Tibial nerve (tissue), 4 donors: ENCODE measurements at regions not wholly inside any gene's neighbourhood (a gene's known extent, or its start where the extent isn't known, plus 50 kb on each side); places are given as distances from the start of the nearest gene placed in this dataset.

ENCODE experiments used
- DNase-seq, 2 donors: peaks; one replicate each; pipeline ENCODE4 v3.0.0-alpha.2; 2019; ENCODE audit warnings: low spot score in 2 of 2
- H3K27ac ChIP-seq, 4 donors: fragments of 200-600 bp; sonication (generic) in 3 of 4; one replicate each; pipeline ENCODE4 v1.5.1; 2017 to 2019; ENCODE audit warnings: mild to moderate bottlenecking in 1 of 4
- H3K27me3 ChIP-seq, 2 donors: fragments of 200-600 bp; sonication (generic) in 1 of 2; one replicate each; pipeline versions ENCODE4 v1.5.1 to v1.6.0; 2017 to 2019
- H3K36me3 ChIP-seq, 3 donors: fragments of 200-600 bp; sonication (generic); one replicate each; pipeline ENCODE4 v1.5.1; 2018 to 2019
- H3K4me1 ChIP-seq, 4 donors: fragments of 200-600 bp; sonication (generic) in 3 of 4; one replicate each; pipeline ENCODE4 v1.5.1; 2017 to 2019
- H3K4me3 ChIP-seq, 4 donors: fragments of 200-600 bp; sonication (generic) in 3 of 4; one replicate each; pipeline ENCODE4 v1.5.1; 2017 to 2019; ENCODE audit warnings: mild to moderate bottlenecking in 1 of 4, moderate library complexity in 1 of 4
- H3K9me3 ChIP-seq, 4 donors: fragments of 200-600 bp; sonication (generic) in 3 of 4; one replicate each; pipeline ENCODE4 v1.5.1; 2017 to 2019
- EP300 ChIP-seq, 2 donors: sonication (generic); formaldehyde crosslinking; IDR thresholded peaks; one replicate each; pipeline ENCODE4 v1.6.1; 2017; ENCODE audit warnings: antibody characterized with exemption in 2 of 2, mild to moderate bottlenecking in 1 of 2
- POLR2A ChIP-seq, 2 donors: fragments of 450-650 bp; IDR thresholded peaks; one replicate each; pipeline ENCODE4 v1.6.1; 2017; ENCODE audit warnings: antibody characterized with exemption in 2 of 2, mild to moderate bottlenecking in 2 of 2, moderate library complexity in 2 of 2
- WGBS, 2 donors: methylation state at CpG; one replicate each; pipeline ENCODE4 v1.1.5; 2018; 5-methylcytosine and 5-hydroxymethylcytosine counted together
- TF ChIP-seq, protein P1 (sequence below), 5 experiments: fragments of 200-600 bp in 3 of 5; fragments of 450-650 bp in 2 of 5; sonication (generic) in 3 of 5; IDR thresholded peaks; one replicate each; pipeline ENCODE4 v1.5.1; 2016 to 2019; ENCODE audit warnings: antibody characterized with exemption in 5 of 5, mild to moderate bottlenecking in 3 of 5, moderate library complexity in 2 of 5

DNA sequence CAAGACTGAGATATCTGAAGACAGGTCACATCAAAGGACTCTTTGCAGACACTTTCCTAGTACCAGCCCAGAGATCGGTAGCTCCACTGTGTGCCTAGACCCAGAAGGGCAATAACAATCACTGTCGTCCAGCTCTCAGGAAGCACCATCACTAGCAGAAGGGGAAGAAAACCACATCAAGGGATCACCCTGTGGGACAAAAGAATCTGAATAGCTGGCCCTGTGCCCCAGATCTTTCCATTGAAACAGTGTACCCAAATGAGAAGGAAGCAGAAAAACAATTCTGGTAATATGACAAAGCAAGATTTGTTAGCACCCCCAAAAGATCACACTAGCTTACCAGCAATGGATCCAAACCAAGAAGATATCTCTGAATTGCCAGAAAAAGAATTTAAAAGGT, 404.4 kb upstream of the NECTIN3 start:
- Histone ChIP-seq H3K4me1 (no peaks in the 10 kb centered on the region), H3K4me3 (no peak overlapping the region), H3K27me3 (no peaks in the 10 kb centered on the region), H3K9me3 (peaks cover 0 to 20% (median 0%) of the 10 kb centered on the region in 4 donors), H3K36me3 (no peaks in the 10 kb centered on the region), H3K27ac (no peak overlapping the region)
- DNase-seq, result no peak
- TF ChIP-seq, protein P1, sequence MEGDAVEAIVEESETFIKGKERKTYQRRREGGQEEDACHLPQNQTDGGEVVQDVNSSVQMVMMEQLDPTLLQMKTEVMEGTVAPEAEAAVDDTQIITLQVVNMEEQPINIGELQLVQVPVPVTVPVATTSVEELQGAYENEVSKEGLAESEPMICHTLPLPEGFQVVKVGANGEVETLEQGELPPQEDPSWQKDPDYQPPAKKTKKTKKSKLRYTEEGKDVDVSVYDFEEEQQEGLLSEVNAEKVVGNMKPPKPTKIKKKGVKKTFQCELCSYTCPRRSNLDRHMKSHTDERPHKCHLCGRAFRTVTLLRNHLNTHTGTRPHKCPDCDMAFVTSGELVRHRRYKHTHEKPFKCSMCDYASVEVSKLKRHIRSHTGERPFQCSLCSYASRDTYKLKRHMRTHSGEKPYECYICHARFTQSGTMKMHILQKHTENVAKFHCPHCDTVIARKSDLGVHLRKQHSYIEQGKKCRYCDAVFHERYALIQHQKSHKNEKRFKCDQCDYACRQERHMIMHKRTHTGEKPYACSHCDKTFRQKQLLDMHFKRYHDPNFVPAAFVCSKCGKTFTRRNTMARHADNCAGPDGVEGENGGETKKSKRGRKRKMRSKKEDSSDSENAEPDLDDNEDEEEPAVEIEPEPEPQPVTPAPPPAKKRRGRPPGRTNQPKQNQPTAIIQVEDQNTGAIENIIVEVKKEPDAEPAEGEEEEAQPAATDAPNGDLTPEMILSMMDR (IDR thresholded peaks at IDR 0.05), result no peak
- TF ChIP-seq EP300 (IDR thresholded peaks at IDR 0.05), result no peak
- no peak for TF ChIP-seq POLR2A (IDR thresholded peaks at IDR 0.05)
- WGBS, 2 donors, result 71 to 73% methylated on average over 2 of the region's 2 CpGs

DNA sequence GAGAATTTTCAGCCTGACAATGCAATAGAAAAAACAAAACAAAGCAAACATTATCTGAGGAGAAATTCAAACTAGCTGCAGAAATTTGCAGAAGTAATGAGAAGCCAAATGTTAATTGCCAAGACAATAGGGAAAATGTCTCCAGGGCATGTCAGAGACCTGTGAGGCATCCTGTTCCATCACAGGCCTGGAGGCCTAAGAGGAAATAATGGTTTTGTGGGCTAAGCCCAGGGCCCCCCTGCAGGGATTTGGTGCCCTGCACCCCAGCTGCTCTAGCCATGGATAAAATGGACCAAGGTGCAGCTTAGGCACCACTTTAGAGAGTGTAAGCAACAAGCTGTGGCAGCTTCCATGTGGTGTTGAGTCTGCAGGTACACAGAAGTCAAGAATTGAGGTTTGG, 401.2 kb upstream of the NECTIN3 start:
- Histone ChIP-seq H3K27me3 (no peaks in the 10 kb centered on the region), H3K4me3 (no peak overlapping the region), H3K9me3 (peaks cover 0 to 21% (median 0%) of the 10 kb centered on the region in 4 donors), H3K36me3 (no peaks in the 10 kb centered on the region), H3K27ac (no peak overlapping the region), H3K4me1 (no peaks in the 10 kb centered on the region)
- TF ChIP-seq POLR2A (IDR thresholded peaks at IDR 0.05) (no peak), EP300 (IDR thresholded peaks at IDR 0.05) (no peak)
- TF ChIP-seq, protein P1 (IDR thresholded peaks at IDR 0.05), result no peak
- DNase-seq, result no peak

DNA sequence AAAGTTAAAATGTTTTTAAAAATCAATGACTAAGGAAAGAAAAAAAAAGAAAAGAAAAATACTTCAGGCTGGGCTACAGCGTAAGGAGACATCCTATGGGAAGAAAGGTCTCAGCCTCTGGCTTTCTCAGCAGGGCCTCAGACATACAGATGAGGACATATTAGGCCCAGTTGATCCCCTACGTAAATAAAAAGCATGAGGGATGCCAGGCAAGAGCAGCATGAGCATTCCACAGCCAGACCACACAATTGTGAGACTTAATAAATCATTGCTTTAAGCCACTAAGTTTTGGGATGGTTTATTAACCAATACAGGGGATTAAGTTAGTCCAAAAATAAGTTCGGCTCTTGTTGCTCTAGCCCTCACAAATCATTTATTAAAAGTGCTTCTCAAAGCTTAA, 394.1 kb upstream of the NECTIN3 start:
- TF ChIP-seq, protein P1 (IDR thresholded peaks at IDR 0.05), result no peak
- TF ChIP-seq EP300 (IDR thresholded peaks at IDR 0.05) (no peak), POLR2A (IDR thresholded peaks at IDR 0.05) (no peak)
- H3K27ac ChIP-seq, result no peak overlapping the region
- H3K27me3 ChIP-seq, result no peaks in the 10 kb centered on the region
- no peaks in the 10 kb centered on the region for H3K36me3 ChIP-seq
- DNase-seq, result no peak
- no peaks in the 10 kb centered on the region for H3K9me3 ChIP-seq
- H3K4me1 ChIP-seq, result no peaks in the 10 kb centered on the region
- H3K4me3 ChIP-seq, result no peak overlapping the region
- WGBS, 2 donors, result 48 to 59% methylated on average over 3 of the region's 3 CpGs

DNA sequence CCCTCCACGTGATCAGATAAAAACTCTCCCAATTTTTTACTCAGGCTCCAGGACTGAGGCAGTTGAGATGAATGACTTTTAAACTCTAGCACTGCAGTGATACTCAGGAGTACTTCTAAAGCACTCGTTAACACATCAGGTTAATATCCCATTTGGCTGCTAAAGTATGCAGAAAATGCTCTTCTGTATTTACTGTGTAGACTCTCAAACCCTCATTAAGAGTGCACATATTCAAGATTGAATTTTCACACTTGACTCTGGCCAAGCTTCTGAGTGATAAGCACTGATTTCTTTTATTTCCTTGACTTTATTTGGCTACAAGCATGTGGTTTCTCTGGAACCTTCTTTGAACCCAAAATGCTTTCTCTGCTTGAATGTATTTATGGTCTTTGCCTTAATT, 392.3 kb upstream of the NECTIN3 start:
- Histone ChIP-seq H3K4me3 (no peak overlapping the region), H3K4me1 (no peaks in the 10 kb centered on the region), H3K9me3 (no peaks in the 10 kb centered on the region), H3K27me3 (no peaks in the 10 kb centered on the region), H3K27ac (no peak overlapping the region), H3K36me3 (no peaks in the 10 kb centered on the region)
- TF ChIP-seq, protein P1 (IDR thresholded peaks at IDR 0.05), result no peak
- TF ChIP-seq POLR2A (IDR thresholded peaks at IDR 0.05) (no peak), EP300 (IDR thresholded peaks at IDR 0.05) (no peak)
- no peak for DNase-seq
- 59 to 63% methylated on average over 2 of the region's 2 CpGs for WGBS, 2 donors

DNA sequence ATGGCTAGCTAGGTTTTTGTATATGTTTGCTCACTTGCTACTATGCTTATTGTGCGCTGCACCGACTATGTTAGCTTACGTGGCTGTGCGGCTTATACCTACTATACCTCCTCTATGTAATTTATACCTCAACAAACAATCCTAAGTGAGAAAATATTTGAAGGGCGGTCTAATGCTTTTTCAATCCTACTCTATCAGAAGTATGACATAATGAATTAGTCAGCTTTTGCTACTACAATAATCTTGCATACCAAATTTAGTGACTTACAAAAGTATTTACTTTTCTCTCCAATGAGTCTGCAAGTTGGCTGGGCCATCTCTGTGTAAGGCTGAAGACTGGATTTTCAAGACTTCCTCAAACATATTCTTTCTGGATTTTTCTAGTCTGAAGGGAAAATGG, 391.2 kb upstream of the NECTIN3 start:
- Histone ChIP-seq H3K36me3 (no peaks in the 10 kb centered on the region), H3K4me1 (no peaks in the 10 kb centered on the region), H3K4me3 (no peak overlapping the region), H3K27me3 (no peaks in the 10 kb centered on the region), H3K27ac (no peak overlapping the region), H3K9me3 (no peaks in the 10 kb centered on the region)
- no peak for TF ChIP-seq POLR2A (IDR thresholded peaks at IDR 0.05)
- TF ChIP-seq, protein P1 (IDR thresholded peaks at IDR 0.05), result no peak
- no peak for TF ChIP-seq EP300 (IDR thresholded peaks at IDR 0.05)
- DNase-seq, result no peak
- WGBS, 2 donors, result 66 to 79% methylated on average over 5 of the region's 5 CpGs
